Psoas muscle (tissue), 7 donors: ENCODE measurements at regions not wholly inside any gene's neighbourhood (a gene's known extent, or its start where the extent isn't known, plus 50 kb on each side); places are given as distances from the start of the nearest gene placed in this dataset.

ENCODE experiments used
- ATAC-seq, 4 donors: fragments of 200-7000 bp; cut with Tn5 transposase; one replicate each; pipeline ENCODE4 v1.9.1; 2020; ENCODE audit warnings: moderate library complexity in 3 of 4, mild to moderate bottlenecking in 2 of 4
- DNase-seq, 2 donors: peaks; one replicate each; pipeline ENCODE4 v3.0.0-alpha.2; 2020
- H3K27ac ChIP-seq: fragments of 200-600 bp; one replicate; pipeline ENCODE4 v1.8.0; 2022
- H3K27me3 ChIP-seq, 3 donors: fragments of 200-600 bp in 1 of 3; one replicate each; pipeline versions ENCODE4 v1.6.1 to v1.8.0; 2013 to 2022; ENCODE audit warnings: low read length in 2 of 3, mild to moderate bottlenecking in 2 of 3, moderate library complexity in 1 of 3; ENCODE audit not compliant: insufficient read depth in 3 of 3
- H3K36me3 ChIP-seq, 2 donors: fragments of 200-600 bp in 1 of 2; one replicate each; pipeline versions ENCODE4 v1.6.1 to v1.8.0; 2013 to 2022; ENCODE audit warnings: low read depth in 1 of 2, mild to moderate bottlenecking in 1 of 2, moderate library complexity in 1 of 2; ENCODE audit not compliant: insufficient read depth in 1 of 2
- H3K4me1 ChIP-seq: fragments of 200-600 bp; one replicate; pipeline ENCODE4 v1.8.0; 2022
- H3K4me3 ChIP-seq: fragments of 200-600 bp; one replicate; pipeline ENCODE4 v1.8.0; 2022; ENCODE audit warnings: mild to moderate bottlenecking
- H3K9me3 ChIP-seq: fragments of 200-600 bp; one replicate; pipeline ENCODE4 v1.8.0; 2022
- CTCF ChIP-seq: fragments of 200-600 bp; IDR thresholded peaks from one replicate; pipeline ENCODE4 v1.8.0; 2022; ENCODE audit warnings: antibody characterized with exemption
- WGBS, 3 donors: extraction: QIAGEN DNeasy Blood & Tissue Kit; methylation state at CpG; one replicate each; pipeline versions ENCODE4 v1.1.6 to v1.1.7; 2013; 5-methylcytosine and 5-hydroxymethylcytosine counted together
- intact Hi-C, 2 donors: fragments of 100-400 bp; cut with DNase I; formaldehyde crosslinking; loops; one replicate each; pipeline versions ENCODE4 v1.11.0 to v1.14.2; 2022
- donor health status: healthy with polysubstance abuse.
- donor health status: DM: no; HTN: no; CAD: no; lungs with moderate emphysema.
- donor health status: Bipolar disorder and iron deficiency.
- donor health status: healthy.
- donor health status: DM: yes; HTN: yes; CAD: no.
- donor health status: DM: no; HTN: no; CAD: no.
- donor health status: DM: yes; HTN: yes; CAD: no.

- no peaks in the 10 kb centered on the region for H3K27me3 ChIP-seq
- no peak overlapping the region for H3K27ac ChIP-seq
- peaks cover 12% of the 10 kb centered on the region for H3K9me3 ChIP-seq
- H3K4me3 ChIP-seq = no peak overlapping the region
- ATAC-seq (no peak), DNase-seq (no peak)
- no peaks in the 10 kb centered on the region for H3K36me3 ChIP-seq
- TF ChIP-seq CTCF = no peak
- no peaks in the 10 kb centered on the region for H3K4me1 ChIP-seq
- intact Hi-C loops = no loop called here
- WGBS, 3 donors = 22 to 41% (median 26%) methylated on average over 1 of the region's 1 CpG
These were observed 125.6 kb upstream of the PAPPA start for GRCh38 chr9:116027951-116028350.

GRCh38 chr9:116030517-116030916 lies 123.1 kb upstream of the PAPPA start:
- DNase-seq = no peak
- no peak overlapping the region for H3K27ac ChIP-seq
- intact Hi-C loops = no loop called here
- no peak overlapping the region for H3K4me3 ChIP-seq
- H3K9me3 ChIP-seq = peaks cover 9% of the 10 kb centered on the region
- no peak for ATAC-seq
- TF ChIP-seq CTCF = no peak
- H3K4me1 ChIP-seq = no peaks in the 10 kb centered on the region
- no peaks in the 10 kb centered on the region for H3K27me3 ChIP-seq
- H3K36me3 ChIP-seq = no peaks in the 10 kb centered on the region

GRCh38 chr9:116032683-116033440 lies 120.7 kb upstream of the PAPPA start:
- no peak for TF ChIP-seq CTCF

GRCh38 chr9:116039312-116039711 lies 114.3 kb upstream of the PAPPA start:
- WGBS, 3 donors = 70 to 84% (median 82%) methylated on average over 1 of the region's 1 CpG
- intact Hi-C loops = no loop called here
- DNase-seq (no peak), ATAC-seq (no peak)
- no peaks in the 10 kb centered on the region for H3K36me3 ChIP-seq
- H3K4me3 ChIP-seq = no peak overlapping the region
- no peak overlapping the region for H3K27ac ChIP-seq
- no peak for TF ChIP-seq CTCF
- H3K27me3 ChIP-seq = no peaks in the 10 kb centered on the region
- no peaks in the 10 kb centered on the region for H3K4me1 ChIP-seq
- no peaks in the 10 kb centered on the region for H3K9me3 ChIP-seq

More at GRCh38 chr9:116032683-116033440, 120.7 kb upstream of the PAPPA start:
- 79 to 83% (median 80%) methylated on average over 4 of the region's 4 CpGs for WGBS, 3 donors
- Histone ChIP-seq H3K9me3 (peaks cover 9% of the 10 kb centered on the region), H3K27me3 (no peaks in the 10 kb centered on the region), H3K4me3 (no peak overlapping the region), H3K4me1 (no peaks in the 10 kb centered on the region), H3K36me3 (no peaks in the 10 kb centered on the region), H3K27ac (no peak overlapping the region)
- DNase-seq (no peak), ATAC-seq (no peak)
- intact Hi-C loops = no loop called here

- Histone ChIP-seq H3K27me3 (no peaks in the 10 kb centered on the region), H3K4me1 (no peaks in the 10 kb centered on the region), H3K36me3 (no peaks in the 10 kb centered on the region), H3K27ac (no peak overlapping the region), H3K4me3 (no peak overlapping the region), H3K9me3 (no peaks in the 10 kb centered on the region)
- intact Hi-C loops = no loop called here
- no peak for TF ChIP-seq CTCF
- no peak for ATAC-seq
- no peak for DNase-seq
These were observed 113.7 kb upstream of the PAPPA start for GRCh38 chr9:116039893-116040292.
